IMR-90 (cell line): ENCODE measurements at regions not wholly inside any gene's neighbourhood (a gene's known extent, or its start where the extent isn't known, plus 50 kb on each side); places are given as distances from the start of the nearest gene placed in this dataset.

Source experiments
- CEBPB ChIP-seq: IDR thresholded peaks from 2 replicates; pipeline ENCODE4 v1.6.1; 2012; ENCODE audit warnings: low read depth, low read length, improper control_type of control experiment
- MAFK ChIP-seq: IDR thresholded peaks from 2 replicates; pipeline ENCODE4 v1.6.1; 2012; ENCODE audit warnings: low read depth, low read length, improper control_type of control experiment
- TF ChIP-seq, protein P1 (sequence below): conservative IDR thresholded peaks from 2 replicates; pipeline ENCODE4 v1.5.1; 2012; ENCODE audit warnings: mild to moderate bottlenecking, low read depth, low read length, improper control_type of control experiment

DNA sequence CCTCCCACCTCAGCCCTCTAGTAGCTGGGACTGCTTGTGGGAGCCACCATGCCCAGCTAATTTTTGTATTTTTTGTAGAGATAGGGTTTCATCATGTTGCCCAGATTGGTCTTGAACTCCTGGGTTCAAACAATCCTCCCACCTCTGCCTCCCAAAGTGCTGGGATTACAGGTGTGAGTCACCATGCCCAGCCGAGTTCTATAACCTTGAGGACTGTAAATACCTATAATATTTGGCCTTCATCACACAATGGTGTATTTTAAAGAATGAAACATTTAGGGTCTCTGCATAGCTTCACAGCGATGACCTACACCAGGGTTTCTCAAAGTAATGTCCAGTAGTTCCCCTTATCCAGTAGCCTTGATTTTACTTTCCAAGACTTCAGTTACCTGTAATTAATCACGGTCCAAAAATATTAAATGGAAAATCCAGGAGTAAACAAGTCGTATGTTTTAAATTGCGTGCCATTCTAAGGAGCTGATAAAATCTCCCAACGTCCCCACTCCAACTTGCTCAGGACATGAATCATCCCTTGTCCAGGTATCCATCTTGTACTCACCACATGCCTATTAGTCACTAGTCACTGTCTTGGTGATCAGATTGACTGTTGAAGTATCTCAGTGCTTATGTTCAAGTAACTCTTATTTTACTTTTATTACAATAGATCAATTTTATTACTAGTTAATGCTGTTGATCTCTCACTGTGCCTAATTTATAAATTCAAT lies 368.2 kb downstream of the BTG1 start:
- no peak for TF ChIP-seq CEBPB
- TF ChIP-seq, protein P1, sequence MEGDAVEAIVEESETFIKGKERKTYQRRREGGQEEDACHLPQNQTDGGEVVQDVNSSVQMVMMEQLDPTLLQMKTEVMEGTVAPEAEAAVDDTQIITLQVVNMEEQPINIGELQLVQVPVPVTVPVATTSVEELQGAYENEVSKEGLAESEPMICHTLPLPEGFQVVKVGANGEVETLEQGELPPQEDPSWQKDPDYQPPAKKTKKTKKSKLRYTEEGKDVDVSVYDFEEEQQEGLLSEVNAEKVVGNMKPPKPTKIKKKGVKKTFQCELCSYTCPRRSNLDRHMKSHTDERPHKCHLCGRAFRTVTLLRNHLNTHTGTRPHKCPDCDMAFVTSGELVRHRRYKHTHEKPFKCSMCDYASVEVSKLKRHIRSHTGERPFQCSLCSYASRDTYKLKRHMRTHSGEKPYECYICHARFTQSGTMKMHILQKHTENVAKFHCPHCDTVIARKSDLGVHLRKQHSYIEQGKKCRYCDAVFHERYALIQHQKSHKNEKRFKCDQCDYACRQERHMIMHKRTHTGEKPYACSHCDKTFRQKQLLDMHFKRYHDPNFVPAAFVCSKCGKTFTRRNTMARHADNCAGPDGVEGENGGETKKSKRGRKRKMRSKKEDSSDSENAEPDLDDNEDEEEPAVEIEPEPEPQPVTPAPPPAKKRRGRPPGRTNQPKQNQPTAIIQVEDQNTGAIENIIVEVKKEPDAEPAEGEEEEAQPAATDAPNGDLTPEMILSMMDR, result no peak
- TF ChIP-seq MAFK, result no peak
